Activated CD4-positive, alpha-beta memory T cell treated with anti-CD3 and anti-CD28 coated beads, Interleukin-2, amount 10 ng/mL, durations not matched to agents 7 days and 5 days (primary cell): ENCODE measurements at regions not wholly inside any gene's neighbourhood (a gene's known extent, or its start where the extent isn't known, plus 50 kb on each side); places are given as distances from the start of the nearest gene placed in this dataset.

ENCODE experiments used
- CTCF ChIA-PET: fragments of 350-600 bp; sonication (Branson Sonifier 250); formaldehyde crosslinking; loops from one replicate; lab custom pipeline; 2021; ENCODE audit warnings: antibody characterized with exemption, inconsistent platforms; lab: Charles Lee
- POLR2A ChIA-PET: fragments of 350-600 bp; sonication (Branson Sonifier 250); formaldehyde crosslinking; loops from one replicate; lab custom pipeline; 2021; ENCODE audit warnings: antibody characterized with exemption; lab: Charles Lee
- DNase-seq: peaks from one replicate; pipeline ENCODE4 v3.0.0-alpha.2; 2020
- H3K27ac Mint-ChIP-seq: one replicate; pipeline ENCODE4 v1.8.0; 2021; ENCODE audit warnings: mild to moderate bottlenecking, mixed read lengths
- H3K27me3 Mint-ChIP-seq: one replicate; pipeline ENCODE4 v1.8.0; 2021; ENCODE audit warnings: mixed read lengths
- H3K36me3 Mint-ChIP-seq: one replicate; pipeline ENCODE4 v1.8.0; 2021; ENCODE audit warnings: low read depth, mixed read lengths
- H3K4me1 Mint-ChIP-seq: one replicate; pipeline ENCODE4 v1.8.0; 2021; ENCODE audit warnings: mixed read lengths
- H3K4me3 Mint-ChIP-seq: one replicate; pipeline ENCODE4 v1.8.0; 2021; ENCODE audit warnings: mild to moderate bottlenecking, mixed read lengths
- H3K9me3 Mint-ChIP-seq: one replicate; pipeline ENCODE4 v1.8.0; 2021; ENCODE audit warnings: mixed read lengths

GRCh38 chr2:226121046-226121738, 678.4 kb downstream of the IRS1 start:
- no peak overlapping the region for H3K4me3 Mint-ChIP-seq
- no peaks in the 10 kb centered on the region for H3K9me3 Mint-ChIP-seq
- H3K27ac Mint-ChIP-seq, result no peak overlapping the region
- peaks cover 4% of the 10 kb centered on the region for H3K27me3 Mint-ChIP-seq
- no peaks in the 10 kb centered on the region for H3K4me1 Mint-ChIP-seq
- DNase-seq, result no peak
- POLR2A ChIA-PET, result no interaction called here
- H3K36me3 Mint-ChIP-seq, result no peaks in the 10 kb centered on the region
- CTCF ChIA-PET, result no interaction called here

DNA sequence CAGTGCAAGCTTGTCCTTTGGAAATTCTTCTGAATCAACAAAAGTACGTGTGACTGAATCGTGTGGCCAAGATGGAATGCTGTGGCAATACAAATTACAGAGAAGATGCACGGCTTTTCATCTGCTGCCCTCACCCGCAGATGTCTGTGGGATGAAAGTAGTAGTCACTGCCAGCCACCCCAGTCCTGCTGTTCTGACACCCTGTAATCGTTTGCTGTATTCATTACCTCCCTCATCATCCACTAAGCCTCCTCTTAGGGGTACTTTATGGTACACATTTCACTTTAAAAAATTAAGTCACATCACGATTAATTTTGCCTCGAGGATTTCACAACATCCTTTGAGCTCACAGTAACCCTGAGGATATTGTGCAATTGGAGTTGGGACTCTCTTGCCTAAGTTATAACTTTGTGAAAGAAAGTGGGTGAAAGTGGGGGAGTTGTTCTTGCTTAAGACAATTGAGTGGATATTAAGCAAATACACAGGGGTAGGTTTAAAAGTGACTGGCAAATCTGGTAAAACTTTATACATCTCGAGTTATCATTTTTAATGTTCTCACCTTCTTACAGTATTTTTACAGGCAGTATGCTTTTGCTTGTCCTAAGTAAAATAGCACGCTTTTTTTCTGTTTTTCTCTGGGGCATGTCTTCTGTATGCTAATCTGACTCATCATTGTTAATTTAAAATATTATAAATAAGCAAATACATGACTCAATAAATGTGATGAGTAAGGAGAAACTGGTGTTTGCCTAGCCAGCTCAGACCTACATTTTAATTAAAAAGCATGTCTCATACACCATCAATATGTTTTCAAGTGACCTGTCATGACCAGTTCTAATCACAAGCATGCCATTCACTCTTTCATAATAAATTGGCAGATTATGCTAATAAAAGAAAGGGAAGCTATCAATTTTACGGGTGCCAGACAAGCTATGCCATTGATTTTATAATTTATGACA, 680.9 kb downstream of the IRS1 start:
- Mint-ChIP-seq H3K9me3 (no peaks in the 10 kb centered on the region), H3K27me3 (peaks cover 4% of the 10 kb centered on the region), H3K4me3 (no peak overlapping the region), H3K4me1 (no peaks in the 10 kb centered on the region), H3K36me3 (no peaks in the 10 kb centered on the region), H3K27ac (no peak overlapping the region)
- ChIA-PET CTCF (no interaction called here), POLR2A (no interaction called here)
- DNase-seq, result no peak

DNA sequence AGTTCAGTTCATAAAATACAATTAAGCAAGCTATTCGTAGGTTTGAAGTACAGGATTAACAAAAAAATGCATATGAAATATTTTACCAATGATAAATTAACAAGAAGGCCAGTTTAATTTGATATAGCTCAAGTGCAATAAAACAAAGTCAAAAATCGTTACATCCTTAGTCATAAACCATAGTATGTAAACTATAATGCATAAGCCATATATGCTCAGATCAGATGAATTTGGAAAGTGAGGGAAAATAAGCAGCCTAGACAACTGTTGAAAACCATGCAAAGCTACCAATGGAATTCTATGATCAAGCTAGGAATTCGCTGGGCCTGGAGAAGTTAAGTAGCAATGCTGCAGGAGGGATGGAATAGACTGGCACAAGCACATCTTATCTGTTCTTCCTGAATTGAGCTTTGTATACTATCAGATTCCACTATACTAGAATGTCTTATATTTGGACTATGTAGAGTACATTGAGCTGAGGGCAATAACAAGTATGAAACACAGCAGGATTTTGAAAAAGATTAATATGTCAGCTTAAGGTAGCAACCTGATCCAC, 682.0 kb downstream of the IRS1 start:
- no peaks in the 10 kb centered on the region for H3K9me3 Mint-ChIP-seq
- no peaks in the 10 kb centered on the region for H3K36me3 Mint-ChIP-seq
- H3K4me3 Mint-ChIP-seq, result no peak overlapping the region
- DNase-seq, result no peak
- H3K4me1 Mint-ChIP-seq, result no peaks in the 10 kb centered on the region
- CTCF ChIA-PET, result no interaction called here
- no peak overlapping the region for H3K27ac Mint-ChIP-seq
- peaks cover 1% of the 10 kb centered on the region for H3K27me3 Mint-ChIP-seq
- POLR2A ChIA-PET, result no interaction called here

DNA sequence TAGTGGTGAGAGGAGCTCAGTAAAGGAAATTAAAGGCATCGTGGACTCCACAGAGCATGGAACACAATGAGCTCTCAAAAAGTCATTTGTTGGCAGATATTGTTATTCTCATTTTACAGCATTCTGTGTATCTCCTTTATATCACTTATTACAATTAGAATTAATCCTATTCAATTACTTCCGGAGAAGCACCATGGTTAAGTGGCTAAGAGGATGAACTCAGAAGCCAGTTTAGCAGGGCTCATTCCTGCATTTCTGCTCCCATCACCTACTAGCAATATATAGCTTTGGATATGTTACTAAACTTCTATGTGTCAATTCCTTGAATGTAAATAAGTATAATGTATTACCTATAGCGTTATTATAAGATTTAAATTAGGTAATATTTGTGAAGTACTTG, 683.3 kb downstream of the IRS1 start:
- CTCF ChIA-PET, result no interaction called here
- POLR2A ChIA-PET, result no interaction called here
- Mint-ChIP-seq H3K9me3 (no peaks in the 10 kb centered on the region), H3K36me3 (no peaks in the 10 kb centered on the region), H3K27ac (no peak overlapping the region), H3K4me1 (no peaks in the 10 kb centered on the region), H3K4me3 (no peak overlapping the region), H3K27me3 (no peaks in the 10 kb centered on the region)
- DNase-seq, result no peak

GRCh38 chr2:226115832-226116200, 683.8 kb downstream of the IRS1 start:
- H3K27me3 Mint-ChIP-seq, result no peaks in the 10 kb centered on the region
- CTCF ChIA-PET, result no interaction called here
- H3K4me3 Mint-ChIP-seq, result no peak overlapping the region
- no peaks in the 10 kb centered on the region for H3K4me1 Mint-ChIP-seq
- H3K36me3 Mint-ChIP-seq, result no peaks in the 10 kb centered on the region
- no peaks in the 10 kb centered on the region for H3K9me3 Mint-ChIP-seq
- no peak overlapping the region for H3K27ac Mint-ChIP-seq
- POLR2A ChIA-PET, result no interaction called here
- DNase-seq, result no peak

GRCh38 chr2:226115102-226115831, 684.4 kb downstream of the IRS1 start:
- POLR2A ChIA-PET, result no interaction called here
- no peaks in the 10 kb centered on the region for H3K9me3 Mint-ChIP-seq
- no peaks in the 10 kb centered on the region for H3K27me3 Mint-ChIP-seq
- H3K4me1 Mint-ChIP-seq, result no peaks in the 10 kb centered on the region
- no peak for DNase-seq
- H3K36me3 Mint-ChIP-seq, result no peaks in the 10 kb centered on the region
- CTCF ChIA-PET, result no interaction called here
- H3K4me3 Mint-ChIP-seq, result no peak overlapping the region
- H3K27ac Mint-ChIP-seq, result no peak overlapping the region

DNA sequence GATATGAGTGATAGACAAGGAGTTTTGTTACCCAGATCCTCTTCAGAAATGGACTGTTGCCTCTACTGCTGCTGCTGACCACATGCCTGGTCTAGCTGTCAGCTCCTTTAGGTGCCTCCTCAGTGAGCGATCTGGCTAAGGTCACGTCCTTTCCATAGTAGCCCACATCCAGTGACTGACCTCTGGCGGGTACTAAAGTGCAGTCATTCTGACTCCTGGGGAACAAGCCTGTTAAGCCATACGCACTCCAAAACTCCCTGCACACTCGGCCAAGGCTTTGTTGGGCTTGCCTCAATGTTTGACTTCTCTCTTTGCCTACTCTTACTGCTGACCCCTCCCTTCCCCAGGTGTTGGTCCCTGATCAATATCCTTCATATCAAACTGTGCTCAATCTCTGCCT, 685.2 kb downstream of the IRS1 start:
- POLR2A ChIA-PET, result no interaction called here
- DNase-seq, result no peak
- Mint-ChIP-seq H3K9me3 (no peaks in the 10 kb centered on the region), H3K4me3 (no peak overlapping the region), H3K27me3 (no peaks in the 10 kb centered on the region), H3K27ac (no peak overlapping the region), H3K4me1 (no peaks in the 10 kb centered on the region), H3K36me3 (no peaks in the 10 kb centered on the region)
- CTCF ChIA-PET, result no interaction called here

DNA sequence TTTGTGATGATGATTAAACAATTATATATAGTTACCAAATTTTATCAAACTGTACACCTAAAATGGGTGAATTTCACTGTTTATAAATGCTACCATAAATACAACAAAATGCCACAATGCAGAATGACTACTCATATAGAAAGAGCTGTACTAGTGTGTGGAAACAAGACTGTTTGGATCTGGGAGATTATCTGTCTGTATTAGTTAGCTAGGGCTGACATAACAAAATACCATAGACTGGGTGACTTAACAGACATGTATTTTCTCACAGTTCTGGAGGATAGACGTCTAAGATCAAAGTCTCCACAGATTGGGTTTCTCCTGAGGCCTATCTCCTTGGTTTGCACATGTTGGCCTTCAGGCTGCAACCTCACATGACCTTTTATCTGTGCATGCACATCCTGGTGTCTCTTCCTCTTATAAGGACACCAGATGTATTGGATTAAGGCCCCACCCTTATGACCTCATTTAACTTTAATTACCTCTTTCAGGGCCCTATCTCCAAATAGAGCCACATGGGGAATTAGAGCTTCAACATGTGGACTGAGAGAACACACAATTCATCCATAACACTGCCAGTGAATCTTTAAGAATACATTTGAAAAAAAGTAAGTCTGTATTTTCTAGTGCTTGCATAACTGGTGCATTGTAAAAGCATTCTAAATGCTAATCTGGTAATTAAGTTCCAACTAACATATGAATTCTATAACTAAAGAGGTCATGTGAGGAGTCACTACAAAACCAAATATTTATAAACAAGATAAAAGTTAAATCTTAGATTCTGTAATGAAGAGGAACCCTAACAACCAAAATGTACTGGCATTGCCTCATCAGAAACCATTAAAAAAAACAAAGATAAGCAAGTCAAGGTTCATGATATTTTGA, 699.6 kb downstream of the NYAP2 start:
- no peak overlapping the region for H3K27ac Mint-ChIP-seq
- H3K4me3 Mint-ChIP-seq, result no peak overlapping the region
- no peak for DNase-seq
- H3K4me1 Mint-ChIP-seq, result no peaks in the 10 kb centered on the region
- no peaks in the 10 kb centered on the region for H3K36me3 Mint-ChIP-seq
- no peaks in the 10 kb centered on the region for H3K27me3 Mint-ChIP-seq
- ChIA-PET POLR2A (no interaction called here), CTCF (no interaction called here)
- H3K9me3 Mint-ChIP-seq, result no peaks in the 10 kb centered on the region

DNA sequence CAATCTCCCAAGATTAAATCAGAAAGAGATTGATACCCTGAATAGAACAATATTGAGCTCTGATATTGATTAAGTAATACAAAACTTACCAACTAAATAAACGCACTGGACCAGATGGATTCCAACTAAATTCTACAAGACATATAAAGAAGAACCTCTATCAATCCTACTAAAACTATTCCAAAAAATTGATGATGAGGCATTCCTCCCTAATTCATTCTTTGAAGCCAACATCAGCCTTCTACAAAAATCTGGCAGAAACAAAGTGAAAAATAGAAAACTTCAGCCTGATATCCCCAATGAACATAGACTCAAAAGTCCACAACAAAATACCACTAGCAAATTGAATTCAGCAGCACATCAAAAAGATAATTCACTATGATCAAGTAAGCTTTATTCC, 695.5 kb downstream of the NYAP2 start:
- no peak for DNase-seq
- ChIA-PET POLR2A (no interaction called here), CTCF (no interaction called here)
- Mint-ChIP-seq H3K27ac (no peak overlapping the region), H3K4me1 (no peaks in the 10 kb centered on the region), H3K9me3 (no peaks in the 10 kb centered on the region), H3K36me3 (no peaks in the 10 kb centered on the region), H3K4me3 (no peak overlapping the region), H3K27me3 (no peaks in the 10 kb centered on the region)

- CTCF ChIA-PET, result no interaction called here
- Mint-ChIP-seq H3K4me1 (no peaks in the 10 kb centered on the region), H3K9me3 (no peaks in the 10 kb centered on the region), H3K36me3 (no peaks in the 10 kb centered on the region), H3K4me3 (no peak overlapping the region), H3K27me3 (no peaks in the 10 kb centered on the region), H3K27ac (no peak overlapping the region)
- POLR2A ChIA-PET, result no interaction called here
- no peak for DNase-seq
Observed at GRCh38 chr2:226093364-226093763, 693.9 kb downstream of the NYAP2 start.

GRCh38 chr2:226088366-226088674, 688.8 kb downstream of the NYAP2 start:
- Mint-ChIP-seq H3K9me3 (peaks cover 5% of the 10 kb centered on the region), H3K27me3 (no peaks in the 10 kb centered on the region), H3K27ac (no peak overlapping the region), H3K4me3 (no peak overlapping the region), H3K4me1 (no peaks in the 10 kb centered on the region), H3K36me3 (no peaks in the 10 kb centered on the region)
- CTCF ChIA-PET, result no interaction called here
- POLR2A ChIA-PET, result no interaction called here
- no peak for DNase-seq

DNA sequence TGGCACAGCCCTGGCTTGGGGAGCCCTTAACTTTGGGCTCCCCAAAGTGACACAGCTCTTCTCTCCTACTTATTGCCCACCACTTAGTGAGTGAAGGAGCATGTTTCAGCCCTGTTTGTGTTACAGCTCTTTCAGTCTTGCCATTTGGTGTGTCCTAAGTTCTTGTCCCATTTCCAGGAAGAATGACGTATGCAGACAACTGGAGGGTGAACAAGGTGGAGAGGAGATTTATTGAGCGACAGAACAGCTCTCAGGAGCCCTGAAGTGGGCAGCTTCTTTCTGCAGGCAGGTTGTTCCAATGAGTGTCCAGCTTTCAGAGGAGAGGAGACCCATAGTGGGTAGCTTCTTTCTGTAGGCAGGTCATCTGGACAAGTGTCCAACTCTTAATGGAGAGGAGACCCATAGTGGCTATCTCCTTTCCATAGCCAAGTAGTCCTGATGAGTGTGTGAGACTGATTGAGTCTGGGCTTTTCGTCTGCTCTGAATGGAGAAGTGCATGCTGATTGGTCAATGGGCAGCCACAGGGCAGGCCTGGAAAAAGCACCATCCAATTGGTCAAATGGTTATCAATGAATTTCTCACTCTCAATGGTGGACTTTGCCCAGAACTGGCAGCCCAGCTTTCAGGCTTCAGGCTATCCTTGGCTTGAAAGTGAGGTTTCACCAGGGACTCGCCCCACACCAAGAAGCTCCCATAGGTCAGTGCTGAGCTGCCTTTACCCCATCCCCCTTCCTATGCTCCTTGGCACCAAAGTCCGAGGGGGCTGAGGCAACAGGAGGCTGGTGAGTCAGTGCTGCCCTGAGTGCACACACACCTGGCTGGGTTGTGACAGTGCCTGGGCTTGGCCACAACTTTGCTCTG, 688.2 kb downstream of the NYAP2 start:
- DNase-seq, result no peak
- Mint-ChIP-seq H3K36me3 (no peaks in the 10 kb centered on the region), H3K9me3 (peaks cover 5% of the 10 kb centered on the region), H3K27me3 (no peaks in the 10 kb centered on the region), H3K4me3 (no peak overlapping the region), H3K27ac (no peak overlapping the region), H3K4me1 (no peaks in the 10 kb centered on the region)
- POLR2A ChIA-PET, result no interaction called here
- CTCF ChIA-PET, result no interaction called here
